Loucy (cell line): ENCODE measurements at regions not wholly inside any gene's neighbourhood (a gene's known extent, or its start where the extent isn't known, plus 50 kb on each side); places are given as distances from the start of the nearest gene placed in this dataset.

Source experiments
- H2AFZ ChIP-seq: fragments of 200-600 bp; sonication (generic); 2 replicates; pipeline ENCODE4 v1.6.0; 2016; ENCODE audit warnings: antibody characterized with exemption, mild to moderate bottlenecking, low read length, moderate library complexity
- H3F3A ChIP-seq: fragments of 200-600 bp; 2 replicates; pipeline ENCODE4 v1.6.0; 2016; ENCODE audit warnings: antibody characterized with exemption, low read depth, mild to moderate bottlenecking
- H3K27me3 ChIP-seq: fragments of 200-600 bp; sonication (generic); 2 replicates; pipeline ENCODE4 v1.6.1; 2014; ENCODE audit warnings: low read length, mild to moderate bottlenecking; ENCODE audit not compliant: insufficient read depth, poor library complexity, severe bottlenecking
- H3K36me3 ChIP-seq: fragments of 200-600 bp; sonication (generic); 2 replicates; pipeline ENCODE4 v1.6.1; 2016; ENCODE audit warnings: low read length; ENCODE audit not compliant: insufficient read depth
- H3K4me1 ChIP-seq: fragments of 200-600 bp; sonication (generic); 2 replicates; pipeline ENCODE4 v1.5.1; 2014; ENCODE audit warnings: low read length, mild to moderate bottlenecking; ENCODE audit not compliant: insufficient read depth, poor library complexity, severe bottlenecking
- H3K4me2 ChIP-seq: fragments of 200-600 bp; sonication (generic); 2 replicates; pipeline ENCODE4 v1.6.0; 2014; ENCODE audit warnings: antibody characterized with exemption, low read length, low read depth, mild to moderate bottlenecking; ENCODE audit not compliant: poor library complexity, severe bottlenecking
- H3K4me3 ChIP-seq: fragments of 200-600 bp; sonication (generic); 2 replicates; pipeline ENCODE4 v1.5.1; 2014; ENCODE audit warnings: low read length, mild to moderate bottlenecking, mixed read lengths; ENCODE audit not compliant: poor library complexity, severe bottlenecking
- H3K79me2 ChIP-seq: fragments of 200-600 bp; sonication (generic); 2 replicates; pipeline ENCODE4 v1.6.1; 2014; ENCODE audit warnings: low read length; ENCODE audit not compliant: insufficient read depth
- H3K9ac ChIP-seq: fragments of 200-600 bp; sonication (generic); 2 replicates; pipeline ENCODE4 v1.6.0; 2014; ENCODE audit warnings: mild to moderate bottlenecking, low read depth, low read length, moderate library complexity; ENCODE audit not compliant: poor library complexity, severe bottlenecking
- H3K9me2 ChIP-seq: fragments of 200-600 bp; sonication (generic); replicated peaks from 2 replicates; pipeline ENCODE4 v1.6.1; 2016; ENCODE audit warnings: low read depth, low read length, mixed read lengths
- H3K9me3 ChIP-seq: fragments of 200-600 bp; sonication (generic); 2 replicates; pipeline ENCODE4 v1.6.1; 2014; ENCODE audit warnings: mild to moderate bottlenecking, antibody characterized with exemption, low read length, low read depth; ENCODE audit not compliant: insufficient read depth
- H4K20me1 ChIP-seq: fragments of 200-600 bp; sonication (generic); 2 replicates; pipeline ENCODE4 v1.6.0; 2014; ENCODE audit warnings: antibody characterized with exemption, low read length, mild to moderate bottlenecking; ENCODE audit not compliant: insufficient read depth, poor library complexity, severe bottlenecking
- EZH2phosphoT487 ChIP-seq: fragments of 200-600 bp; IDR thresholded peaks from 2 replicates; pipeline ENCODE4 v1.6.1; 2018; ENCODE audit warnings: antibody characterized with exemption, mild to moderate bottlenecking, moderate library complexity, borderline replicate concordance
- TF ChIP-seq, protein P1 (sequence below): fragments of 200-600 bp; sonication (generic); conservative IDR thresholded peaks from 2 replicates; pipeline ENCODE4 v1.5.1; 2014; ENCODE audit warnings: mild to moderate bottlenecking, antibody characterized with exemption, low read length

DNA sequence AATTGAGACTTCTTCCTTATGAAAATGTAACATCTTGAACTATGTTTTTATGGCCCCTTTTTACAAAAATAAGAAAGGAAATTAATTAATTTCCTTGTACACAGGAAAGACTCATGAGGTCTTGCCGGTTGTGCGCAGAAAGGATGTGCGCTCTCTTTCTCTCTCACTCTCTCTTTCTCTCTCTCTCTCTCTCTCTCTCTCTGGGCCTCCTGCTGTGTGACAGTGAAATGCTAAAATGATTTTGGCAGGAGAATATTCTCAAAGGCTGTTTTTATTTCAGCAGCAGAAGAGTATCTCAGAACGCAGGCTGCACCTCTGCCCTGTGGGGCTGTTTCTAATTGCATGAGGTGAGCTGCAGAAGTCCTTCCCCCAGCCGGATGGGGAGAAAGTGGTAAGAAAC, 349.0 kb downstream of the MID1IP1 start:
- H3K9me3 ChIP-seq = no peaks in the 10 kb centered on the region
- no peaks in the 10 kb centered on the region for H3K36me3 ChIP-seq
- H3K4me1 ChIP-seq = no peaks in the 10 kb centered on the region
- no peak for TF ChIP-seq EZH2phosphoT487
- TF ChIP-seq, protein P1, sequence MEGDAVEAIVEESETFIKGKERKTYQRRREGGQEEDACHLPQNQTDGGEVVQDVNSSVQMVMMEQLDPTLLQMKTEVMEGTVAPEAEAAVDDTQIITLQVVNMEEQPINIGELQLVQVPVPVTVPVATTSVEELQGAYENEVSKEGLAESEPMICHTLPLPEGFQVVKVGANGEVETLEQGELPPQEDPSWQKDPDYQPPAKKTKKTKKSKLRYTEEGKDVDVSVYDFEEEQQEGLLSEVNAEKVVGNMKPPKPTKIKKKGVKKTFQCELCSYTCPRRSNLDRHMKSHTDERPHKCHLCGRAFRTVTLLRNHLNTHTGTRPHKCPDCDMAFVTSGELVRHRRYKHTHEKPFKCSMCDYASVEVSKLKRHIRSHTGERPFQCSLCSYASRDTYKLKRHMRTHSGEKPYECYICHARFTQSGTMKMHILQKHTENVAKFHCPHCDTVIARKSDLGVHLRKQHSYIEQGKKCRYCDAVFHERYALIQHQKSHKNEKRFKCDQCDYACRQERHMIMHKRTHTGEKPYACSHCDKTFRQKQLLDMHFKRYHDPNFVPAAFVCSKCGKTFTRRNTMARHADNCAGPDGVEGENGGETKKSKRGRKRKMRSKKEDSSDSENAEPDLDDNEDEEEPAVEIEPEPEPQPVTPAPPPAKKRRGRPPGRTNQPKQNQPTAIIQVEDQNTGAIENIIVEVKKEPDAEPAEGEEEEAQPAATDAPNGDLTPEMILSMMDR = no peak
- no peaks in the 10 kb centered on the region for H3K9me2 ChIP-seq
- H3K9ac ChIP-seq = no peak overlapping the region
- no peak overlapping the region for H2AFZ ChIP-seq
- H3K4me3 ChIP-seq = no peak overlapping the region
- no peaks in the 10 kb centered on the region for H4K20me1 ChIP-seq
- H3K4me2 ChIP-seq = no peak overlapping the region
- H3F3A ChIP-seq = no peaks in the 10 kb centered on the region
- H3K79me2 ChIP-seq = no peaks in the 10 kb centered on the region
- no peaks in the 10 kb centered on the region for H3K27me3 ChIP-seq

DNA sequence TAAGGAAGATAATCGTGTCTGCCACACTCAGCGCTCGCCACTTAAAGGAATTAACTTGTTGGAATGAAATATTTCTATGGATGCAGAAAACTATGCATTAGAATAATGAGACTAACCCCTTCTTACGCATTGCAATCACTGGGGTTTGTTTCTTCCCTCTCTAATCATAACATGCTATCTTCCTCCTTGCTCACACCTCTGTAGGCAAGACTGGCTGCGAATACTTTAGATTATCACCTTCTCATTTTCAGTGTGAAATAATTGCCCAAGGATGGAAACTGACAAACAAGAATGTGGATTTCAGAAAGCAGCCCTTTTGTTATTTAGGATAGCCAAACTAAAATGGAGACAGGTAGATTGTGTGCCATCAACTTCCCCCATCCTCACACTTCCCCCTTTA, 349.4 kb downstream of the MID1IP1 start:
- no peaks in the 10 kb centered on the region for H3K9me3 ChIP-seq
- H3K79me2 ChIP-seq = no peaks in the 10 kb centered on the region
- no peaks in the 10 kb centered on the region for H4K20me1 ChIP-seq
- H3K9ac ChIP-seq = no peak overlapping the region
- no peak overlapping the region for H3K4me2 ChIP-seq
- no peaks in the 10 kb centered on the region for H3K4me1 ChIP-seq
- H3K4me3 ChIP-seq = no peak overlapping the region
- no peaks in the 10 kb centered on the region for H3K9me2 ChIP-seq
- H2AFZ ChIP-seq = no peak overlapping the region
- TF ChIP-seq, protein P1 = no peak
- no peak for TF ChIP-seq EZH2phosphoT487
- no peaks in the 10 kb centered on the region for H3K27me3 ChIP-seq
- H3K36me3 ChIP-seq = no peaks in the 10 kb centered on the region
- H3F3A ChIP-seq = no peaks in the 10 kb centered on the region

DNA sequence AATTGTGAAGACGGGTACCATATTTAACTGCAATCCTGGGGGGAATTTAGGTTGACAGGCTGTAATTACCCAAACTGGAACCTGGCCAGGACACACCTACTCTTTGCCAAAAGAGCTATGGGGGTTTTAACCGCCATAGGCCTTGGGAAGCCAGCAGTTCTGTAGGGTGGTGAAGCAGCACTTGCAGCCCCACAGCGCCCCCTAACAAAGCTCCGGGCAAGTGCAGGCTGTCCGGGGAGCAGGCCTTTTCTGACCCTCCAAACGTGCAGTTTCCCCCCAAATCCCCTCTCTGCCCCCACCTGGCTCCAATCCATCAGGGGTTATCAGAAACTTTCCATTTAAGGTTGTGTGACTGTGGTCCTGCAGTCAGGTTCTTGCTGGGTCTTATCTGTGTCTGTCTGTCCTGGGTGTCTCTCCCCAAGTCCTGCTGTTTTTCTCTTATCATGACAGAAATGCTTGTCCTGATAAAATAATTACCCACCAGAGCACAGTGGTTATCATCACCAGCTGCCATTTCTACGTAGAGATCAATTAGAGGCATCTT, 350.9 kb downstream of the MID1IP1 start:
- H3K27me3 ChIP-seq = no peaks in the 10 kb centered on the region
- no peak overlapping the region for H3K9ac ChIP-seq
- TF ChIP-seq, protein P1 = peak; percentile 64
- no peak for TF ChIP-seq EZH2phosphoT487
- no peaks in the 10 kb centered on the region for H4K20me1 ChIP-seq
- no peaks in the 10 kb centered on the region for H3K9me3 ChIP-seq
- no peak overlapping the region for H3K4me3 ChIP-seq
- no peak overlapping the region for H3K4me2 ChIP-seq
- H3K36me3 ChIP-seq = no peaks in the 10 kb centered on the region
- no peaks in the 10 kb centered on the region for H3K9me2 ChIP-seq
- no peaks in the 10 kb centered on the region for H3K4me1 ChIP-seq
- H3K79me2 ChIP-seq = no peaks in the 10 kb centered on the region
- H3F3A ChIP-seq = no peaks in the 10 kb centered on the region
- peak overlapping the region; percentile 55; the same call in 1 of the 2 replicates for H2AFZ ChIP-seq
